GM12801 (cell line): ENCODE measurements at regions not wholly inside any gene's neighbourhood (a gene's known extent, or its start where the extent isn't known, plus 50 kb on each side); places are given as distances from the start of the nearest gene placed in this dataset.

Experiments
- TF ChIP-seq, protein P1 (sequence below): IDR thresholded peaks from one replicate; pipeline ENCODE4 v1.5.1; 2011; ENCODE audit warnings: control low read depth; ENCODE audit not compliant: insufficient read length; ENCODE audit errors: extremely low read depth

DNA sequence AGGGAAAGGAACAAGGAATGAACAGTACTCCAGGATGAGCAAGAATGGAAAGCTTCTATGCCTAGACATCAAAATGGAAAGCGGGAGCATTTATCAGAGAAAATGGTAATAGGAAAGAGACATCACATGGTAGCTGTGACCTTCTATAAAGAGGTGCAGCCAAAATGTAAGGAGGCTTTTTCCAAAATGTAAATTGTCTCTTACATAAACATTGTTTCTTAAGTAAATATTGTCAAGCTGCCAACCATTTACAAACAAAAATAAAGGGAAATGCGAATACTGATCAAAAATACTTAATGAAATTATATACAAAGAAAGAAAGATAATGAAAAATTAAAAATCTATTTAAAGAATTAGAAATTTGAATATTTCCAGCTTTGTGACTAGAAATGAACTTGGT, 55.0 kb upstream of the RASGEF1B start:
- TF ChIP-seq, protein P1, sequence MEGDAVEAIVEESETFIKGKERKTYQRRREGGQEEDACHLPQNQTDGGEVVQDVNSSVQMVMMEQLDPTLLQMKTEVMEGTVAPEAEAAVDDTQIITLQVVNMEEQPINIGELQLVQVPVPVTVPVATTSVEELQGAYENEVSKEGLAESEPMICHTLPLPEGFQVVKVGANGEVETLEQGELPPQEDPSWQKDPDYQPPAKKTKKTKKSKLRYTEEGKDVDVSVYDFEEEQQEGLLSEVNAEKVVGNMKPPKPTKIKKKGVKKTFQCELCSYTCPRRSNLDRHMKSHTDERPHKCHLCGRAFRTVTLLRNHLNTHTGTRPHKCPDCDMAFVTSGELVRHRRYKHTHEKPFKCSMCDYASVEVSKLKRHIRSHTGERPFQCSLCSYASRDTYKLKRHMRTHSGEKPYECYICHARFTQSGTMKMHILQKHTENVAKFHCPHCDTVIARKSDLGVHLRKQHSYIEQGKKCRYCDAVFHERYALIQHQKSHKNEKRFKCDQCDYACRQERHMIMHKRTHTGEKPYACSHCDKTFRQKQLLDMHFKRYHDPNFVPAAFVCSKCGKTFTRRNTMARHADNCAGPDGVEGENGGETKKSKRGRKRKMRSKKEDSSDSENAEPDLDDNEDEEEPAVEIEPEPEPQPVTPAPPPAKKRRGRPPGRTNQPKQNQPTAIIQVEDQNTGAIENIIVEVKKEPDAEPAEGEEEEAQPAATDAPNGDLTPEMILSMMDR, result no peak

DNA sequence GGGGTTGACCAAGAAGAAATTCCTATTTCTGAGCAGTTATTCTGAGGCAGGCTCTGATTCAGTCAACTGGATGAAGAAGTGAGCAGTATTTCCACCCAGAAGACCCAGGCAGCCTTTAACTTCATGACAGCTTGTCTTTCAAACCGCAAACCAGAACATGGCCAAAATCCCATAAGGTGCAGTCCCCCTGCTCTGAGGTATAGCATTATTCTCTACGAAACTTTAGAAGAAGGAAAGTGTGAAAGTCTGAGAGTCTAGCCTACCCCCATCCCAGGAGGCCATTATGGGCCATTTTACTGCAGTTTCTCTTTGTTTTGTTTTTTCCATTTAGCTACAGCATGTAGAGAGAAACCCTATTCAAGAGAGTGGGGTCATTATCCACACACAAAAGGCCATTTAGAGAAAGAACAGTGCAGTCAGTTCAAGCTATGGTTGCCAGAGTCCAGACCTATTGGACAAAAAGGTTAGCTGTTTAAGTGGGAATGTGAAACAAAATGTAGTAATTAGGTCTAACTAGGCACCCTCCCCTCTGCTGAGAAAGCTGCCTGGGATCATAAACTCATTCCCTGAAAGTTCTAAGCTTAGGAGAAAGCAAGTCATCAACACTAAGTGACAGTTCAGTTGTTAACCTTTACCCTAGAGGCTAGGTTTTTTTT, 52.1 kb upstream of the RASGEF1B start:
- TF ChIP-seq, protein P1, result no peak

DNA sequence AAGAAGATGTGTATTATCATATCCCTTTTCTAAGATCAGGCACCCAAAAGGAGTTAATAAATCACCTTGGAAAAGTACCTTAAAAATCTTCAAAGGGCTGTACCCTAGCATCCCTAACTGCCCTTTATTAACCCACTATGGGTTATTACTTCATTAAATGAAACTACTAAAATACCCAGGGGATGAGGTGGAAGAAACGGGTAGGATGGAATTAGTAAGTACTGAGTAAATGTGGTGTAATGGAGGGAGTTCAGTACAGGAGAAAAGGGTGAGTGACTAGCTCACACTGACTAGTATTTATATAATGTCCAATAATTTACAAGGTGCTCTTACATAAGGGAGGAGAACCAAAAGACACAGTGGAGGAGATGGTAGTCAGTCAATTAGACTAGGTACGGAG, 51.0 kb upstream of the RASGEF1B start:
- TF ChIP-seq, protein P1, result no peak

DNA sequence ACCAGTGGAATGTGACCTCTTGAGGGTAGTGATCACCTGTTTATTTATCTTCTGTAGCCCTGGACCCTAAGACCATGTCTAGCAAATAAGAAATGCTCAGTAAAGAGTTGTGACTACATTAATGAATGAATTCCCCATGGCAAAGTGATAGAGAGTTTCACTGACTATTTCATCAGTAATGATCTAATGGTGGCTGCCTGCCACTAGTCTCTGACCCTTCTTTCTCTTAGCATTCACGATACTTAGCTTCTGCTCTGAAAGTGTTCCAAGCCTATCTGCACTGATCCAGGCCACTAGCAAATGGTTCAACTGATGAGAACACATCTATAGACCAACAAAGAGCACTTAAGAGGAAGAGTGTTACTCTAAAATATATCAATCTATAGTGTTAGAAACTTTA, 50.0 kb upstream of the RASGEF1B start:
- TF ChIP-seq, protein P1, result no peak
